ENCODE measurements at regions not wholly inside any gene's neighbourhood (a gene's known extent, or its start where the extent isn't known, plus 50 kb on each side); places are given as distances from the start of the nearest gene placed in this dataset.

GRCh38 chr13:34546344-34547250 is 395.5 kb upstream of the NBEA start:
- TF ChIP-seq CTCF (IDR thresholded peaks at IDR 0.05; ENCODE audit: extremely low read depth, missing control alignments), result no peak
- DNase-seq (ENCODE audit: low spot score), result no peak

- no peak for TF ChIP-seq CTCF (IDR thresholded peaks at IDR 0.05; ENCODE audit: extremely low read depth, missing control alignments)
- DNase-seq (ENCODE audit: low spot score), result no peak
These were observed 394.1 kb upstream of the NBEA start for GRCh38 chr13:34547929-34548328.

- no peak for DNase-seq (ENCODE audit: low spot score)
- no peak for TF ChIP-seq CTCF (IDR thresholded peaks at IDR 0.05; ENCODE audit: extremely low read depth, missing control alignments)
These were observed 388.7 kb upstream of the NBEA start for GRCh38 chr13:34553376-34553775.

GRCh38 chr13:34555988-34556387 is 386.1 kb upstream of the NBEA start:
- DNase-seq (ENCODE audit: low spot score), result no peak
- no peak for TF ChIP-seq CTCF (IDR thresholded peaks at IDR 0.05; ENCODE audit: extremely low read depth, missing control alignments)

- TF ChIP-seq CTCF (IDR thresholded peaks at IDR 0.05; ENCODE audit: extremely low read depth, missing control alignments), result no peak
- no peak for DNase-seq (ENCODE audit: low spot score)
These were observed 381.0 kb upstream of the NBEA start for GRCh38 chr13:34561033-34561432.

- no peak for DNase-seq (ENCODE audit: low spot score)
- no peak for TF ChIP-seq CTCF (IDR thresholded peaks at IDR 0.05; ENCODE audit: extremely low read depth, missing control alignments)
These were observed 374.5 kb upstream of the NBEA start for GRCh38 chr13:34567597-34567996.

- DNase-seq (ENCODE audit: low spot score), result no peak
- no peak for TF ChIP-seq CTCF (IDR thresholded peaks at IDR 0.05; ENCODE audit: extremely low read depth, missing control alignments)
These were observed 371.2 kb upstream of the NBEA start for GRCh38 chr13:34570698-34571353.
